Pancreas (tissue), 10 donors: ENCODE measurements at regions not wholly inside any gene's neighbourhood (a gene's known extent, or its start where the extent isn't known, plus 50 kb on each side); places are given as distances from the start of the nearest gene placed in this dataset.

Experiments used
- ATAC-seq, 4 donors: fragments of 200-7000 bp; cut with Tn5 transposase; one replicate each; pipeline versions ENCODE4 v1.8.0 to v1.9.1; 2020; ENCODE audit warnings: mild to moderate bottlenecking in 4 of 4, moderate library complexity in 4 of 4
- DNase-seq, 6 donors: peaks; one replicate each; pipeline ENCODE4 v3.0.0-alpha.2; 2020
- FAIRE-seq: peaks from 2 replicates; lab custom pipeline; 2012; peaks lifted over from hg19 to GRCh38; lab: Jason Lieb, UNC
- H3K27ac ChIP-seq, 4 donors: fragments of 200-600 bp; sonication (generic); 1 replicate in 3 of 4; 2 replicates in 1 of 4; pipeline versions ENCODE4 v1.5.0 to v1.8.0; 2020
- H3K27me3 ChIP-seq, 4 donors: fragments of 200-600 bp; one replicate each; pipeline ENCODE4 v1.8.0; 2021
- H3K36me3 ChIP-seq, 3 donors: fragments of 200-600 bp; sonication (generic) in 1 of 3; one replicate each; pipeline versions ENCODE4 v1.5.0 to v1.8.0; 2020 to 2021
- H3K4me1 ChIP-seq, 3 donors: fragments of 200-600 bp; one replicate each; pipeline ENCODE4 v1.8.0; 2021
- H3K4me3 ChIP-seq, 4 donors: fragments of 200-600 bp; sonication (generic) in 2 of 4; one replicate each; pipeline versions ENCODE4 v1.5.0 to v1.8.0; 2020 to 2021
- H3K9me3 ChIP-seq, 4 donors: fragments of 200-600 bp; one replicate each; pipeline ENCODE4 v1.8.0; 2021
- CTCF ChIP-seq, 4 donors: fragments of 200-600 bp; sonication (generic) in 3 of 4; IDR thresholded peaks; one replicate each; pipeline versions ENCODE4 v1.5.0 to v1.8.0; 2021; ENCODE audit warnings: antibody characterized with exemption in 4 of 4
- WGBS, 2 donors: extraction: QIAGEN DNeasy Blood & Tissue Kit; methylation state at CpG; one replicate each; pipeline ENCODE4 v1.1.7; 2013; 5-methylcytosine and 5-hydroxymethylcytosine counted together
- intact Hi-C, 3 donors: fragments of 100-400 bp; cut with DNase I; formaldehyde crosslinking; loops; one replicate each; pipeline versions ENCODE4 v1.11.1 to v1.14.2; 2022
- donor health status: healthy with polysubstance abuse.
- donor health status: DM: no; HTN: no; CAD: no; lungs with moderate emphysema.
- donor health status: DM: no; HTN: no; CAD: no.
- donor health status: control.
- donor health status: control.
- donor health status: Bipolar disorder and iron deficiency.
- donor health status: DM: yes; HTN: yes; CAD: no.
- donor health status: DM: no; HTN: no; CAD: no.
- donor health status: DM: no; HTN: no; CAD: no.
- donor health status: DM: yes; HTN: yes; CAD: no.

- no peak overlapping the region for H3K27ac ChIP-seq
- WGBS, 2 donors = 34 to 45% methylated on average over 3 of the region's 3 CpGs
- intact Hi-C loops = no loop called here
- no peaks in the 10 kb centered on the region for H3K36me3 ChIP-seq
- peaks cover 0 to 8% (median 7%) of the 10 kb centered on the region in 3 donors for H3K4me1 ChIP-seq
- TF ChIP-seq CTCF (IDR thresholded peaks at IDR 0.05) = no peak
- FAIRE-seq = no peak
- no peak for DNase-seq
- no peak for ATAC-seq
- H3K4me3 ChIP-seq = no peak overlapping the region
- H3K9me3 ChIP-seq = no peaks in the 10 kb centered on the region
- no peaks in the 10 kb centered on the region for H3K27me3 ChIP-seq
Measured at GRCh38 chr2:146246002-146246735, 1598.7 kb upstream of the ACVR2A start.

GRCh38 chr2:146244830-146245229 lies 1600.0 kb upstream of the ACVR2A start:
- ATAC-seq = no peak

GRCh38 chr2:146244131-146244530 lies 1600.7 kb upstream of the ACVR2A start:
- WGBS, 2 donors = 61 to 71% methylated on average over 2 of the region's 2 CpGs
- ATAC-seq (no peak), DNase-seq (no peak), FAIRE-seq (no peak)
- no peaks in the 10 kb centered on the region for H3K27me3 ChIP-seq
- no peaks in the 10 kb centered on the region for H3K36me3 ChIP-seq
- no peak overlapping the region for H3K4me3 ChIP-seq
- H3K27ac ChIP-seq = no peak overlapping the region
- intact Hi-C loops = no loop called here
- no peak for TF ChIP-seq CTCF (IDR thresholded peaks at IDR 0.05)
- H3K4me1 ChIP-seq = peaks cover 0 to 8% (median 7%) of the 10 kb centered on the region in 3 donors
- no peaks in the 10 kb centered on the region for H3K9me3 ChIP-seq

More at GRCh38 chr2:146244830-146245229, 1600.0 kb upstream of the ACVR2A start:
- WGBS, 2 donors = 80 to 85% methylated on average over 2 of the region's 2 CpGs
- TF ChIP-seq CTCF (IDR thresholded peaks at IDR 0.05) = no peak
- H3K4me1 ChIP-seq = peaks cover 0 to 8% (median 7%) of the 10 kb centered on the region in 3 donors
- FAIRE-seq = no peak
- H3K9me3 ChIP-seq = no peaks in the 10 kb centered on the region
- no peaks in the 10 kb centered on the region for H3K36me3 ChIP-seq
- H3K27me3 ChIP-seq = no peaks in the 10 kb centered on the region
- H3K4me3 ChIP-seq = no peak overlapping the region
- H3K27ac ChIP-seq = no peak overlapping the region
- no peak for DNase-seq
- intact Hi-C loops = no loop called here

- WGBS, 2 donors = 31 to 45% methylated on average over 1 of the region's 1 CpG
- ATAC-seq = no peak
- DNase-seq = no peak
Measured at GRCh38 chr2:146241023-146241422, 1603.8 kb upstream of the ACVR2A start.

More at GRCh38 chr2:146241023-146241422, 1603.8 kb upstream of the ACVR2A start:
- no peak for TF ChIP-seq CTCF (IDR thresholded peaks at IDR 0.05)
- Histone ChIP-seq H3K4me1 (no peaks in the 10 kb centered on the region), H3K4me3 (no peak overlapping the region), H3K36me3 (no peaks in the 10 kb centered on the region), H3K27me3 (no peaks in the 10 kb centered on the region), H3K9me3 (no peaks in the 10 kb centered on the region), H3K27ac (no peak overlapping the region)
- no peak for FAIRE-seq
- intact Hi-C loops = no loop called here
